ENCODE measurements at regions not wholly inside any gene's neighbourhood (a gene's known extent, or its start where the extent isn't known, plus 50 kb on each side); places are given as distances from the start of the nearest gene placed in this dataset.
A peak's percentile ranks its signal among the peaks of the same experiment; 100 is the strongest.

DNA sequence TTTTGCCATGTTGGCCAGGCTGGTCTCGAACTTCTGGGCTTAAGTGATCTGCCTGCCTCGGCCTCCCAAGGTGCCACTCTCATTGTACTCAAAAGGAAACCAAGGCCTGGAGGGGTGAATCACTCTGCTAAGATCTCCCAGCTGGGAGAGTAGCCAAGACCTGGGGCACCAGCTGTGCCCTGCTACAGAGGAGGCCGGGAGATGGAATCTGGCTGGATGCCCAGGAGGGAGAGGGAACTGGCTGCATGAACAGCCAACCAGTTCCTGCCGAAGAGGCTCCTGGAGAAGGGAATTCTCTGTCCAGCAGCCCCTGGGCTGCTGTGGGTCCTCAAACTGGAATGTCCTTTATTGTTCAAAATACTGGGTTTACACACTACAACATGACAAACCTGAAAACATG lies 238.7 kb upstream of the CIBAR2 start:
- Histone ChIP-seq H3K27me3 (ENCODE audit: control insufficient read depth, insufficient read depth, low read length) (no peaks in the 10 kb centered on the region), H3K36me3 (ENCODE audit: control insufficient read depth, insufficient read depth, low read length) (no peaks in the 10 kb centered on the region), H3K9me3 (ENCODE audit: control insufficient read depth, insufficient read depth, low read depth, low read length) (no peaks in the 10 kb centered on the region), H3K4me1 (ENCODE audit: control insufficient read depth, insufficient read depth, low read length) (peaks cover 52% of the 10 kb centered on the region), H3K27ac (ENCODE audit: low read length) (peak overlapping the region; percentile 82), H3K4me3 (ENCODE audit: low read depth in 2 of 2, low read length in 2 of 2) (no peak overlapping the region)
- BruUV-seq (replicated peaks), result no TSS peak
- in situ Hi-C loops (cut with HindIII; ENCODE audit: low pct_unique_long_range_greater_than_20kb, low sequenced_read_pairs) (no loop called here), intact Hi-C loops (cut with micrococcal nuclease; ENCODE audit: unreplicated experiment) (no loop called here)
- DNase-seq (ENCODE audit: low read depth, low spot score) (peak; percentile 63), ATAC-seq (peak; percentile 85)
- peak; percentile 57; the same call in 1 of the 2 replicates for TF ChIP-seq POLR2AphosphoS5 (IDR thresholded peaks at IDR 0.05; ENCODE audit: low read depth, low read length)
- peak; percentile 48; the same call in 1 of the 2 replicates for TF ChIP-seq TCF7L2 (IDR thresholded peaks at IDR 0.05; ENCODE audit: low read depth, low read length)
- TF ChIP-seq SIN3A (IDR thresholded peaks at IDR 0.05; ENCODE audit: borderline replicate concordance, insufficient read depth, low read depth, low read length), result no peak
- TF ChIP-seq, protein P1, sequence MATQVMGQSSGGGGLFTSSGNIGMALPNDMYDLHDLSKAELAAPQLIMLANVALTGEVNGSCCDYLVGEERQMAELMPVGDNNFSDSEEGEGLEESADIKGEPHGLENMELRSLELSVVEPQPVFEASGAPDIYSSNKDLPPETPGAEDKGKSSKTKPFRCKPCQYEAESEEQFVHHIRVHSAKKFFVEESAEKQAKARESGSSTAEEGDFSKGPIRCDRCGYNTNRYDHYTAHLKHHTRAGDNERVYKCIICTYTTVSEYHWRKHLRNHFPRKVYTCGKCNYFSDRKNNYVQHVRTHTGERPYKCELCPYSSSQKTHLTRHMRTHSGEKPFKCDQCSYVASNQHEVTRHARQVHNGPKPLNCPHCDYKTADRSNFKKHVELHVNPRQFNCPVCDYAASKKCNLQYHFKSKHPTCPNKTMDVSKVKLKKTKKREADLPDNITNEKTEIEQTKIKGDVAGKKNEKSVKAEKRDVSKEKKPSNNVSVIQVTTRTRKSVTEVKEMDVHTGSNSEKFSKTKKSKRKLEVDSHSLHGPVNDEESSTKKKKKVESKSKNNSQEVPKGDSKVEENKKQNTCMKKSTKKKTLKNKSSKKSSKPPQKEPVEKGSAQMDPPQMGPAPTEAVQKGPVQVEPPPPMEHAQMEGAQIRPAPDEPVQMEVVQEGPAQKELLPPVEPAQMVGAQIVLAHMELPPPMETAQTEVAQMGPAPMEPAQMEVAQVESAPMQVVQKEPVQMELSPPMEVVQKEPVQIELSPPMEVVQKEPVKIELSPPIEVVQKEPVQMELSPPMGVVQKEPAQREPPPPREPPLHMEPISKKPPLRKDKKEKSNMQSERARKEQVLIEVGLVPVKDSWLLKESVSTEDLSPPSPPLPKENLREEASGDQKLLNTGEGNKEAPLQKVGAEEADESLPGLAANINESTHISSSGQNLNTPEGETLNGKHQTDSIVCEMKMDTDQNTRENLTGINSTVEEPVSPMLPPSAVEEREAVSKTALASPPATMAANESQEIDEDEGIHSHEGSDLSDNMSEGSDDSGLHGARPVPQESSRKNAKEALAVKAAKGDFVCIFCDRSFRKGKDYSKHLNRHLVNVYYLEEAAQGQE (IDR thresholded peaks at IDR 0.05; ENCODE audit: insufficient read depth in 1 of 2, low read depth in 2 of 2, low read length in 1 of 2), result peak in 1 of 2 experiments; percentile 74; a peak in 2 of 4 replicates
- POLR2A ChIA-PET, result no interaction called here
- CTCF ChIA-PET, result no interaction called here

DNA sequence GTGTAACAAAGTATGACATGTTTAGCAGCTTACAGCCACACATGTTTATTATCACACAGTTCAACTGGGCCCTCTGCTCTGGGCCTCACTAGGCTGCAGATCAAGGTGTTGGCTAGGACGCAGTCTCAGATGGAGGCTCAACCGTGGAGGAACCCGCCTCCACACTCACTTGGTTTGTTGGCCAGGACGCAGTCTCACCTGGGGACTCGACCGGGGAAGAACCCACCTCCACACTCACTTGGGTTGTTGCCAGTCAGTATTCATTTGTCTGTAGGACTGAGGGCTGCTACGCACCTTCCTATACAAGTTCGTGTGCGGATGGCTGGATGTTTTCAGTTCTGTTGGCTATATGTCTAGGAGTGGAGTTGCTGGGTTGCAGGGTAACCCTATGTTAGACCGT lies 240.7 kb upstream of the CIBAR2 start:
- DNase-seq (ENCODE audit: low read depth, low spot score) (no peak), ATAC-seq (no peak)
- no peaks in the 10 kb centered on the region for H3K27me3 ChIP-seq (ENCODE audit: control insufficient read depth, insufficient read depth, low read length)
- no TSS peak for BruUV-seq (replicated peaks)
- H3K4me3 ChIP-seq (ENCODE audit: low read depth in 2 of 2, low read length in 2 of 2), result no peak overlapping the region
- intact Hi-C loops (cut with micrococcal nuclease; ENCODE audit: unreplicated experiment) (no loop called here), in situ Hi-C loops (cut with HindIII; ENCODE audit: low pct_unique_long_range_greater_than_20kb, low sequenced_read_pairs) (no loop called here)
- no peaks in the 10 kb centered on the region for H3K9me3 ChIP-seq (ENCODE audit: control insufficient read depth, insufficient read depth, low read depth, low read length)
- TF ChIP-seq, protein P2, sequence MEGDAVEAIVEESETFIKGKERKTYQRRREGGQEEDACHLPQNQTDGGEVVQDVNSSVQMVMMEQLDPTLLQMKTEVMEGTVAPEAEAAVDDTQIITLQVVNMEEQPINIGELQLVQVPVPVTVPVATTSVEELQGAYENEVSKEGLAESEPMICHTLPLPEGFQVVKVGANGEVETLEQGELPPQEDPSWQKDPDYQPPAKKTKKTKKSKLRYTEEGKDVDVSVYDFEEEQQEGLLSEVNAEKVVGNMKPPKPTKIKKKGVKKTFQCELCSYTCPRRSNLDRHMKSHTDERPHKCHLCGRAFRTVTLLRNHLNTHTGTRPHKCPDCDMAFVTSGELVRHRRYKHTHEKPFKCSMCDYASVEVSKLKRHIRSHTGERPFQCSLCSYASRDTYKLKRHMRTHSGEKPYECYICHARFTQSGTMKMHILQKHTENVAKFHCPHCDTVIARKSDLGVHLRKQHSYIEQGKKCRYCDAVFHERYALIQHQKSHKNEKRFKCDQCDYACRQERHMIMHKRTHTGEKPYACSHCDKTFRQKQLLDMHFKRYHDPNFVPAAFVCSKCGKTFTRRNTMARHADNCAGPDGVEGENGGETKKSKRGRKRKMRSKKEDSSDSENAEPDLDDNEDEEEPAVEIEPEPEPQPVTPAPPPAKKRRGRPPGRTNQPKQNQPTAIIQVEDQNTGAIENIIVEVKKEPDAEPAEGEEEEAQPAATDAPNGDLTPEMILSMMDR (IDR thresholded peaks at IDR 0.05), result no peak
- TF ChIP-seq TCF7L2 (IDR thresholded peaks at IDR 0.05; ENCODE audit: low read depth, low read length) (no peak), POLR2AphosphoS5 (IDR thresholded peaks at IDR 0.05; ENCODE audit: low read depth, low read length) (no peak), SIN3A (IDR thresholded peaks at IDR 0.05; ENCODE audit: borderline replicate concordance, insufficient read depth, low read depth, low read length) (no peak)
- TF ChIP-seq, protein P1 (IDR thresholded peaks at IDR 0.05; ENCODE audit: insufficient read depth in 1 of 2, low read depth in 2 of 2, low read length in 1 of 2), result no peak
- CTCF ChIA-PET, result no interaction called here
- no peaks in the 10 kb centered on the region for H3K36me3 ChIP-seq (ENCODE audit: control insufficient read depth, insufficient read depth, low read length)
- H3K27ac ChIP-seq (ENCODE audit: low read length), result peak overlapping the region; percentile 81; the same call in 1 of the 2 replicates
- POLR2A ChIA-PET, result no interaction called here
- peaks cover 52% of the 10 kb centered on the region for H3K4me1 ChIP-seq (ENCODE audit: control insufficient read depth, insufficient read depth, low read length)
